ENCODE measurements at regions not wholly inside any gene's neighbourhood (a gene's known extent, or its start where the extent isn't known, plus 50 kb on each side); places are given as distances from the start of the nearest gene placed in this dataset.

- no peak for DNase-seq
These were observed 202.2 kb upstream of the PIK3C3 start for GRCh38 chr18:41752826-41753225.

GRCh38 chr18:41751652-41752051 lies 203.4 kb upstream of the PIK3C3 start:
- DNase-seq, result no peak

GRCh38 chr18:41751161-41751560 lies 203.9 kb upstream of the PIK3C3 start:
- no peak for DNase-seq

- DNase-seq, result no peak
These were observed 207.3 kb upstream of the PIK3C3 start for GRCh38 chr18:41747723-41748242.

GRCh38 chr18:41745166-41746049 lies 209.6 kb upstream of the PIK3C3 start:
- peak; percentile 60 for DNase-seq

GRCh38 chr18:41744421-41745030 lies 210.5 kb upstream of the PIK3C3 start:
- no peak for DNase-seq

- DNase-seq, result no peak
These were observed 217.8 kb upstream of the PIK3C3 start for GRCh38 chr18:41737218-41737617.

GRCh38 chr18:41734917-41735316 lies 220.1 kb upstream of the PIK3C3 start:
- DNase-seq, result no peak

- no peak for DNase-seq
These were observed 222.7 kb upstream of the PIK3C3 start for GRCh38 chr18:41732356-41732755.

- no peak for DNase-seq
These were observed 223.2 kb upstream of the PIK3C3 start for GRCh38 chr18:41731884-41732283.

- DNase-seq, result no peak
These were observed 230.8 kb upstream of the PIK3C3 start for GRCh38 chr18:41724195-41724594.

- no peak for DNase-seq
These were observed 233.8 kb upstream of the PIK3C3 start for GRCh38 chr18:41721103-41721790.

GRCh38 chr18:41720226-41720625 lies 234.8 kb upstream of the PIK3C3 start:
- DNase-seq, result no peak

GRCh38 chr18:41719808-41720207 lies 235.2 kb upstream of the PIK3C3 start:
- DNase-seq, result no peak

GRCh38 chr18:41714872-41715271 lies 240.2 kb upstream of the PIK3C3 start:
- no peak for DNase-seq

- no peak for DNase-seq
These were observed 240.8 kb upstream of the PIK3C3 start for GRCh38 chr18:41713969-41714825.

GRCh38 chr18:41706301-41706700 lies 248.7 kb upstream of the PIK3C3 start:
- no peak for DNase-seq

GRCh38 chr18:41703744-41704530 lies 251.1 kb upstream of the PIK3C3 start:
- no peak for DNase-seq

GRCh38 chr18:41700416-41700815 lies 254.6 kb upstream of the PIK3C3 start:
- no peak for DNase-seq

- no peak for DNase-seq
These were observed 259.6 kb upstream of the PIK3C3 start for GRCh38 chr18:41695441-41695840.

GRCh38 chr18:41693008-41693407 lies 262.0 kb upstream of the PIK3C3 start:
- no peak for DNase-seq

Measured in hematopoietic multipotent progenitor cell treated with erythropoietin and hydrocortisone succinate and interleukin-3 and kit ligand, for 6 days (in vitro differentiated cells).